Glutamatergic neuron (in vitro differentiated cells): ENCODE measurements at regions not wholly inside any gene's neighbourhood (a gene's known extent, or its start where the extent isn't known, plus 50 kb on each side); places are given as distances from the start of the nearest gene placed in this dataset.
"Not testable (repeated sequence)": the region's sequence is repeated elsewhere in the genome, so short reads cannot be mapped to it uniquely, and the experiment has no call there.

Experiments
- DNase-seq: peaks from one replicate; pipeline ENCODE4 v3.0.0; 2022
- H3K27ac Mint-ChIP-seq: one replicate; pipeline ENCODE4 v1.8.0; 2020; ENCODE audit warnings: mild to moderate bottlenecking, mixed read lengths, inconsistent platforms; ENCODE audit not compliant: unreplicated experiment
- H3K27me3 Mint-ChIP-seq: one replicate; pipeline ENCODE4 v1.8.0; 2020; ENCODE audit warnings: mild to moderate bottlenecking, moderate library complexity, mixed read lengths, inconsistent platforms; ENCODE audit not compliant: unreplicated experiment
- H3K36me3 Mint-ChIP-seq: one replicate; pipeline ENCODE4 v1.8.0; 2020; ENCODE audit warnings: mild to moderate bottlenecking, mixed read lengths, inconsistent platforms; ENCODE audit not compliant: unreplicated experiment
- H3K4me1 Mint-ChIP-seq: one replicate; pipeline ENCODE4 v1.8.0; 2020; ENCODE audit warnings: mild to moderate bottlenecking, low read depth, mixed read lengths, inconsistent platforms; ENCODE audit not compliant: unreplicated experiment
- H3K4me3 Mint-ChIP-seq: one replicate; pipeline ENCODE4 v1.8.0; 2020; ENCODE audit warnings: mild to moderate bottlenecking, mixed read lengths, inconsistent platforms; ENCODE audit not compliant: unreplicated experiment
- H3K9me3 Mint-ChIP-seq: one replicate; pipeline ENCODE4 v1.8.0; 2020; ENCODE audit warnings: mild to moderate bottlenecking, moderate library complexity, mixed read lengths, inconsistent platforms; ENCODE audit not compliant: unreplicated experiment
- CTCF ChIP-seq: fragments of 200-600 bp; sonication (generic); IDR thresholded peaks from one replicate; pipeline ENCODE4 v1.5.0; 2021; ENCODE audit not compliant: partially characterized antibody, unreplicated experiment

GRCh38 chr13:108060111-108060510, 155.2 kb downstream of the LIG4 start:
- no peak for TF ChIP-seq CTCF

GRCh38 chr13:108056278-108056677, 159.1 kb downstream of the LIG4 start:
- TF ChIP-seq CTCF: no peak
- Mint-ChIP-seq H3K9me3 (no peaks in the 10 kb centered on the region), H3K36me3 (peaks cover 1% of the 10 kb centered on the region), H3K4me1 (peaks cover 13% of the 10 kb centered on the region), H3K4me3 (no peak overlapping the region), H3K27ac (no peak overlapping the region), H3K27me3 (no peaks in the 10 kb centered on the region)
- no peak for DNase-seq

More at GRCh38 chr13:108060111-108060510, 155.2 kb downstream of the LIG4 start:
- H3K36me3 Mint-ChIP-seq: peaks cover 21% of the 10 kb centered on the region
- no peaks in the 10 kb centered on the region for H3K27me3 Mint-ChIP-seq
- H3K9me3 Mint-ChIP-seq: no peaks in the 10 kb centered on the region
- peaks cover 12% of the 10 kb centered on the region for H3K4me1 Mint-ChIP-seq
- no peak overlapping the region for H3K4me3 Mint-ChIP-seq
- no peak overlapping the region for H3K27ac Mint-ChIP-seq
- no peak for DNase-seq

GRCh38 chr13:108049211-108049610, 166.1 kb downstream of the LIG4 start:
- Mint-ChIP-seq H3K4me3 (no peak overlapping the region), H3K27ac (no peak overlapping the region), H3K27me3 (peaks cover 2% of the 10 kb centered on the region), H3K4me1 (peaks cover 16% of the 10 kb centered on the region), H3K36me3 (no peaks in the 10 kb centered on the region), H3K9me3 (peaks cover 7% of the 10 kb centered on the region)
- DNase-seq: no peak
- TF ChIP-seq CTCF: no peak

GRCh38 chr13:108044954-108045353, 170.4 kb downstream of the LIG4 start:
- Mint-ChIP-seq H3K27me3 (peaks cover 2% of the 10 kb centered on the region), H3K4me3 (no peak overlapping the region), H3K36me3 (no peaks in the 10 kb centered on the region), H3K9me3 (peaks cover 7% of the 10 kb centered on the region), H3K27ac (peak overlapping the region; percentile 84), H3K4me1 (peaks cover 24% of the 10 kb centered on the region)
- peak; percentile 60 for DNase-seq
- TF ChIP-seq CTCF: no peak

GRCh38 chr13:108042866-108043265, 172.5 kb downstream of the LIG4 start:
- not testable (repeated sequence) for DNase-seq, H3K4me3 Mint-ChIP-seq, H3K9me3 Mint-ChIP-seq, H3K27ac Mint-ChIP-seq, H3K36me3 Mint-ChIP-seq, H3K27me3 Mint-ChIP-seq
- H3K4me1 Mint-ChIP-seq: peaks cover 20% of the 10 kb centered on the region

- TF ChIP-seq CTCF: no peak
- H3K27ac Mint-ChIP-seq: no peak overlapping the region
- no peak overlapping the region for H3K4me3 Mint-ChIP-seq
- H3K36me3 Mint-ChIP-seq: no peaks in the 10 kb centered on the region
- no peak for DNase-seq
- no peaks in the 10 kb centered on the region for H3K4me1 Mint-ChIP-seq
- no peaks in the 10 kb centered on the region for H3K9me3 Mint-ChIP-seq
- no peaks in the 10 kb centered on the region for H3K27me3 Mint-ChIP-seq
Measured at GRCh38 chr13:108037348-108037747, 178.0 kb downstream of the LIG4 start.
